ENCODE measurements at regions not wholly inside any gene's neighbourhood (a gene's known extent, or its start where the extent isn't known, plus 50 kb on each side); places are given as distances from the start of the nearest gene placed in this dataset.

GRCh38 chr2:104385743-104386142 lies 468.2 kb upstream of the POU3F3 start:
- 62 to 78% (median 73%) methylated on average over 4 of the region's 4 CpGs for WGBS, 5 donors
- no peak for DNase-seq
- intact Hi-C loops (cut with DNase I; ENCODE audit: low total_unique reads): no loop called here
- H3K9me3 ChIP-seq: peaks cover 0 to 8% (median 3%) of the 10 kb centered on the region in 8 donors
- H3K4me3 ChIP-seq: no peak overlapping the region
- no peak overlapping the region for H3K27ac ChIP-seq
- no peak for TF ChIP-seq CTCF (IDR thresholded peaks at IDR 0.05 in 8 of 11, conservative IDR thresholded peaks at IDR 0.05 in 3 of 11)
- no peak for TF ChIP-seq POLR2AphosphoS5 (IDR thresholded peaks at IDR 0.05)
- TF ChIP-seq POLR2A (IDR thresholded peaks at IDR 0.05): no peak
- no peaks in the 10 kb centered on the region for H3K27me3 ChIP-seq (replicated peaks in 1 of 7)
- H3K4me1 ChIP-seq: no peaks in the 10 kb centered on the region
- H3K36me3 ChIP-seq: no peaks in the 10 kb centered on the region

GRCh38 chr2:104388296-104388695 lies 465.6 kb upstream of the POU3F3 start:
- no peaks in the 10 kb centered on the region for H3K4me1 ChIP-seq
- no peak overlapping the region for H3K27ac ChIP-seq
- intact Hi-C loops (cut with DNase I; ENCODE audit: low total_unique reads): no loop called here
- DNase-seq: no peak
- 47 to 74% (median 69%) methylated on average over 2 of the region's 2 CpGs for WGBS, 5 donors
- no peaks in the 10 kb centered on the region for H3K36me3 ChIP-seq
- no peaks in the 10 kb centered on the region for H3K27me3 ChIP-seq (replicated peaks in 1 of 7)
- no peak overlapping the region for H3K4me3 ChIP-seq
- H3K9me3 ChIP-seq: peaks cover 0 to 8% (median 3%) of the 10 kb centered on the region in 8 donors
- TF ChIP-seq POLR2A (IDR thresholded peaks at IDR 0.05) (no peak), CTCF (IDR thresholded peaks at IDR 0.05 in 8 of 11, conservative IDR thresholded peaks at IDR 0.05 in 3 of 11) (no peak), POLR2AphosphoS5 (IDR thresholded peaks at IDR 0.05) (no peak)

- intact Hi-C loops (cut with DNase I; ENCODE audit: low total_unique reads): no loop called here
- no peak for DNase-seq
- Histone ChIP-seq H3K4me1 (no peaks in the 10 kb centered on the region), H3K4me3 (no peak overlapping the region), H3K9me3 (no peaks in the 10 kb centered on the region), H3K27me3 (replicated peaks in 1 of 7) (no peaks in the 10 kb centered on the region), H3K36me3 (no peaks in the 10 kb centered on the region), H3K27ac (no peak overlapping the region)
- TF ChIP-seq POLR2A (IDR thresholded peaks at IDR 0.05) (no peak), POLR2AphosphoS5 (IDR thresholded peaks at IDR 0.05) (no peak), CTCF (IDR thresholded peaks at IDR 0.05 in 8 of 11, conservative IDR thresholded peaks at IDR 0.05 in 3 of 11) (no peak)
- 55 to 89% (median 79%) methylated on average over 3 of the region's 3 CpGs for WGBS, 5 donors
These were observed 451.1 kb upstream of the POU3F3 start for GRCh38 chr2:104402825-104403224.

DNA sequence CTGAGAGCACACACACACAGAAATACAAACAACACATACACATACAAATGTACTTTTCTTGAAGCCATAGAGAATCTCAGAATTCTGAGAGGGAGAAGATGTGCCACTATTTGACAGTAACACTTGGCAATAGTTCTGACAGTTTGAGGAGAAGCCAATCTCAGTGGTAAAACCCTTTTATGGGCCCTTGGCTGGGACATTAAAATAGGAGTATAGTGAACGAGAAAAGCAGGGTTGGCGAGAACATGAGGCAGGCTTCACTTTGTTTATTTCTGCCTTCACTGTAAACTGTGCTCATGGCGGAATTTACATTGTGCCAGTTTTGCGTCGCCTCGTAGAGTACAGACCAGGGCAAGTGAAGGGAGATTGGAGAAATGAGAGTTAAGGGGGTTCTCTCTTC lies 449.4 kb upstream of the POU3F3 start:
- TF ChIP-seq POLR2AphosphoS5 (IDR thresholded peaks at IDR 0.05) (no peak), CTCF (IDR thresholded peaks at IDR 0.05 in 8 of 11, conservative IDR thresholded peaks at IDR 0.05 in 3 of 11) (no peak), POLR2A (IDR thresholded peaks at IDR 0.05) (no peak)
- WGBS, 5 donors: 89 to 95% (median 92%) methylated on average over 6 of the region's 6 CpGs
- DNase-seq: no peak
- Histone ChIP-seq H3K4me1 (no peaks in the 10 kb centered on the region), H3K36me3 (no peaks in the 10 kb centered on the region), H3K9me3 (no peaks in the 10 kb centered on the region), H3K27me3 (replicated peaks in 1 of 7) (no peaks in the 10 kb centered on the region), H3K4me3 (no peak overlapping the region), H3K27ac (no peak overlapping the region)
- intact Hi-C loops (cut with DNase I; ENCODE audit: low total_unique reads): no loop called here

Data from spleen (tissue), 11 donors.